ENCODE measurements at regions not wholly inside any gene's neighbourhood (a gene's known extent, or its start where the extent isn't known, plus 50 kb on each side); places are given as distances from the start of the nearest gene placed in this dataset.

- DNase-seq (ENCODE audit: low spot score) = no peak
Measured at GRCh38 chr5:176711883-176712282, 64.6 kb downstream of the TSPAN17 start.

- DNase-seq (ENCODE audit: low spot score) = no peak
Measured at GRCh38 chr5:176712546-176713304, 65.4 kb downstream of the TSPAN17 start.

- no peak for DNase-seq (ENCODE audit: low spot score)
Measured at GRCh38 chr5:176713409-176713808, 66.1 kb downstream of the TSPAN17 start.

- peak; percentile 13 for DNase-seq (ENCODE audit: low spot score)
Measured at GRCh38 chr5:176714067-176714466, 66.8 kb downstream of the TSPAN17 start.

- peak; percentile 85 for DNase-seq (ENCODE audit: low spot score)
Measured at GRCh38 chr5:176716320-176716719, 69.0 kb downstream of the TSPAN17 start.

- no peak for DNase-seq (ENCODE audit: low spot score)
Measured at GRCh38 chr5:176719113-176719739, 71.9 kb downstream of the TSPAN17 start.

GRCh38 chr5:176721509-176721908 lies 74.2 kb downstream of the TSPAN17 start:
- no peak for DNase-seq (ENCODE audit: low spot score)

GRCh38 chr5:176722757-176723156 lies 75.5 kb downstream of the TSPAN17 start:
- DNase-seq (ENCODE audit: low spot score) = no peak

GRCh38 chr5:176723440-176723839 lies 76.2 kb downstream of the TSPAN17 start:
- no peak for DNase-seq (ENCODE audit: low spot score)

GRCh38 chr5:176724472-176724871 lies 77.2 kb downstream of the TSPAN17 start:
- DNase-seq (ENCODE audit: low spot score) = no peak

GRCh38 chr5:176725521-176726280 lies 78.4 kb downstream of the TSPAN17 start:
- no peak for DNase-seq (ENCODE audit: low spot score)

- no peak for DNase-seq (ENCODE audit: low spot score)
Measured at GRCh38 chr5:176726746-176727527, 79.7 kb downstream of the TSPAN17 start.

GRCh38 chr5:176727528-176727900 lies 80.2 kb downstream of the TSPAN17 start:
- no peak for DNase-seq (ENCODE audit: low spot score)

GRCh38 chr5:176727983-176728675 lies 80.8 kb downstream of the TSPAN17 start:
- DNase-seq (ENCODE audit: low spot score) = no peak

- no peak for DNase-seq (ENCODE audit: low spot score)
Measured at GRCh38 chr5:176728831-176729251, 81.5 kb upstream of the UNC5A start.

GRCh38 chr5:176730815-176731475 lies 79.4 kb upstream of the UNC5A start:
- no peak for DNase-seq (ENCODE audit: low spot score)

GRCh38 chr5:176731506-176732160 lies 78.7 kb upstream of the UNC5A start:
- DNase-seq (ENCODE audit: low spot score) = no peak

GRCh38 chr5:176732306-176732705 lies 78.1 kb upstream of the UNC5A start:
- no peak for DNase-seq (ENCODE audit: low spot score)

GRCh38 chr5:176732736-176733405 lies 77.5 kb upstream of the UNC5A start:
- no peak for DNase-seq (ENCODE audit: low spot score)
